ENCODE measurements at regions not wholly inside any gene's neighbourhood (a gene's known extent, or its start where the extent isn't known, plus 50 kb on each side); places are given as distances from the start of the nearest gene placed in this dataset.

- Mint-ChIP-seq H3K4me3 (no peak overlapping the region), H3K36me3 (no peaks in the 10 kb centered on the region), H3K9me3 (no peaks in the 10 kb centered on the region), H3K27me3 (peaks cover 5% of the 10 kb centered on the region), H3K4me1 (no peaks in the 10 kb centered on the region), H3K27ac (no peak overlapping the region)
- no peak for DNase-seq
- no peak for ATAC-seq (ENCODE audit: low read depth)
- POLR2A ChIA-PET: no interaction called here
Observed at GRCh38 chr17:36858119-36859002, 78.9 kb upstream of the LHX1 start.

- Mint-ChIP-seq H3K9me3 (no peaks in the 10 kb centered on the region), H3K4me3 (no peak overlapping the region), H3K36me3 (no peaks in the 10 kb centered on the region), H3K4me1 (no peaks in the 10 kb centered on the region), H3K27me3 (peaks cover 5% of the 10 kb centered on the region), H3K27ac (no peak overlapping the region)
- POLR2A ChIA-PET: no interaction called here
- no peak for DNase-seq
- no peak for ATAC-seq (ENCODE audit: low read depth)
Observed at GRCh38 chr17:36859003-36859300, 78.3 kb upstream of the LHX1 start.

GRCh38 chr17:36859706-36860105, 77.6 kb upstream of the LHX1 start:
- ATAC-seq (ENCODE audit: low read depth) (no peak), DNase-seq (no peak)
- H3K27me3 Mint-ChIP-seq: peaks cover 5% of the 10 kb centered on the region
- H3K4me3 Mint-ChIP-seq: no peak overlapping the region
- POLR2A ChIA-PET: no interaction called here
- H3K36me3 Mint-ChIP-seq: no peaks in the 10 kb centered on the region
- no peak overlapping the region for H3K27ac Mint-ChIP-seq
- no peaks in the 10 kb centered on the region for H3K9me3 Mint-ChIP-seq
- peaks cover under 1% of the 10 kb centered on the region for H3K4me1 Mint-ChIP-seq

GRCh38 chr17:36861531-36861930, 75.7 kb upstream of the LHX1 start:
- Mint-ChIP-seq H3K27ac (no peak overlapping the region), H3K36me3 (no peaks in the 10 kb centered on the region), H3K9me3 (no peaks in the 10 kb centered on the region), H3K27me3 (peaks cover 2% of the 10 kb centered on the region), H3K4me3 (no peak overlapping the region), H3K4me1 (peaks cover 5% of the 10 kb centered on the region)
- POLR2A ChIA-PET: no interaction called here
- ATAC-seq (ENCODE audit: low read depth) (no peak), DNase-seq (no peak)

GRCh38 chr17:36862116-36862920, 75.0 kb upstream of the LHX1 start:
- no peak for ATAC-seq (ENCODE audit: low read depth)
- no peak for DNase-seq
- POLR2A ChIA-PET: no interaction called here
- H3K27ac Mint-ChIP-seq: no peak overlapping the region
- H3K27me3 Mint-ChIP-seq: peaks cover 2% of the 10 kb centered on the region
- H3K36me3 Mint-ChIP-seq: no peaks in the 10 kb centered on the region
- H3K9me3 Mint-ChIP-seq: no peaks in the 10 kb centered on the region
- H3K4me1 Mint-ChIP-seq: peaks cover 5% of the 10 kb centered on the region
- H3K4me3 Mint-ChIP-seq: no peak overlapping the region

- H3K27ac Mint-ChIP-seq: no peak overlapping the region
- peaks cover 2% of the 10 kb centered on the region for H3K27me3 Mint-ChIP-seq
- H3K4me1 Mint-ChIP-seq: peaks cover 5% of the 10 kb centered on the region
- no peak for DNase-seq
- no peaks in the 10 kb centered on the region for H3K36me3 Mint-ChIP-seq
- H3K4me3 Mint-ChIP-seq: no peak overlapping the region
- no peak for ATAC-seq (ENCODE audit: low read depth)
- H3K9me3 Mint-ChIP-seq: no peaks in the 10 kb centered on the region
- POLR2A ChIA-PET: no interaction called here
Observed at GRCh38 chr17:36863131-36863530, 74.1 kb upstream of the LHX1 start.

- Mint-ChIP-seq H3K36me3 (no peaks in the 10 kb centered on the region), H3K4me1 (peaks cover 5% of the 10 kb centered on the region), H3K27me3 (peaks cover 2% of the 10 kb centered on the region), H3K27ac (no peak overlapping the region), H3K4me3 (no peak overlapping the region), H3K9me3 (no peaks in the 10 kb centered on the region)
- ATAC-seq (ENCODE audit: low read depth) (no peak), DNase-seq (no peak)
- POLR2A ChIA-PET: no interaction called here
Observed at GRCh38 chr17:36863676-36864612, 73.3 kb upstream of the LHX1 start.

- no peak overlapping the region for H3K27ac Mint-ChIP-seq
- no peak for DNase-seq
- ATAC-seq (ENCODE audit: low read depth): no peak
- H3K4me3 Mint-ChIP-seq: no peak overlapping the region
- no peaks in the 10 kb centered on the region for H3K36me3 Mint-ChIP-seq
- peaks cover 2% of the 10 kb centered on the region for H3K27me3 Mint-ChIP-seq
- POLR2A ChIA-PET: interaction anchor here (0.6 kb wide), 1 partner anchor 133 kb away, joined by 3 read pairs; no protein-coding TSS in a partner anchor
- peaks cover 5% of the 10 kb centered on the region for H3K4me1 Mint-ChIP-seq
- no peaks in the 10 kb centered on the region for H3K9me3 Mint-ChIP-seq
Observed at GRCh38 chr17:36864827-36865430, 72.3 kb upstream of the LHX1 start.

GRCh38 chr17:36867716-36868341, 69.4 kb upstream of the LHX1 start:
- no peaks in the 10 kb centered on the region for H3K9me3 Mint-ChIP-seq
- no peaks in the 10 kb centered on the region for H3K36me3 Mint-ChIP-seq
- peaks cover 2% of the 10 kb centered on the region for H3K27me3 Mint-ChIP-seq
- POLR2A ChIA-PET: interaction anchor here (0.5 kb wide), 1 partner anchor 43 kb away, joined by 3 read pairs; no protein-coding TSS in a partner anchor
- no peak overlapping the region for H3K4me3 Mint-ChIP-seq
- ATAC-seq (ENCODE audit: low read depth): no peak
- DNase-seq: no peak
- peaks cover 5% of the 10 kb centered on the region for H3K4me1 Mint-ChIP-seq
- H3K27ac Mint-ChIP-seq: no peak overlapping the region

- ATAC-seq (ENCODE audit: low read depth) (no peak), DNase-seq (no peak)
- Mint-ChIP-seq H3K27ac (no peak overlapping the region), H3K36me3 (no peaks in the 10 kb centered on the region), H3K27me3 (peaks cover 4% of the 10 kb centered on the region), H3K4me3 (no peak overlapping the region), H3K9me3 (no peaks in the 10 kb centered on the region), H3K4me1 (peaks cover 5% of the 10 kb centered on the region)
- POLR2A ChIA-PET: no interaction called here
Observed at GRCh38 chr17:36868777-36869176, 68.5 kb upstream of the LHX1 start.

- Mint-ChIP-seq H3K36me3 (no peaks in the 10 kb centered on the region), H3K4me1 (peaks cover 5% of the 10 kb centered on the region), H3K27me3 (peaks cover 4% of the 10 kb centered on the region), H3K27ac (no peak overlapping the region), H3K9me3 (no peaks in the 10 kb centered on the region), H3K4me3 (no peak overlapping the region)
- POLR2A ChIA-PET: no interaction called here
- no peak for DNase-seq
- no peak for ATAC-seq (ENCODE audit: low read depth)
Observed at GRCh38 chr17:36869441-36869840, 67.8 kb upstream of the LHX1 start.

- H3K27ac Mint-ChIP-seq: no peak overlapping the region
- peaks cover 4% of the 10 kb centered on the region for H3K27me3 Mint-ChIP-seq
- H3K4me3 Mint-ChIP-seq: no peak overlapping the region
- POLR2A ChIA-PET: no interaction called here
- H3K9me3 Mint-ChIP-seq: no peaks in the 10 kb centered on the region
- no peak for DNase-seq
- H3K36me3 Mint-ChIP-seq: no peaks in the 10 kb centered on the region
- ATAC-seq (ENCODE audit: low read depth): no peak
- peaks cover under 1% of the 10 kb centered on the region for H3K4me1 Mint-ChIP-seq
Observed at GRCh38 chr17:36869856-36870719, 67.2 kb upstream of the LHX1 start.
